OCI-LY3 (cell line): ENCODE measurements at regions not wholly inside any gene's neighbourhood (a gene's known extent, or its start where the extent isn't known, plus 50 kb on each side); places are given as distances from the start of the nearest gene placed in this dataset.

ENCODE experiments used
- H2AFZ ChIP-seq: fragments of 200-600, 300-600 bp; shearing (Covaris generic); 2 replicates; pipeline ENCODE4 v1.6.0; 2014; ENCODE audit warnings: antibody characterized with exemption, low read depth, low read length
- H3K27ac ChIP-seq: fragments of 200-600, 300-600 bp; sonication (generic); 2 replicates; pipeline ENCODE4 v1.5.1; 2014; ENCODE audit warnings: mild to moderate bottlenecking, low read length, moderate library complexity, mixed read lengths
- H3K27me3 ChIP-seq: fragments of 200-600, 300-600 bp; sonication (generic); 2 replicates; pipeline ENCODE4 v1.6.1; 2014; ENCODE audit warnings: low read depth, low read length, mixed read lengths
- H3K36me3 ChIP-seq: fragments of 200-600, 300-600 bp; sonication (generic); replicated peaks from 2 replicates; pipeline ENCODE3; 2014; ENCODE audit warnings: low read depth, low read length, mixed read lengths
- H3K4me1 ChIP-seq: fragments of 300-600, 200-600 bp; sonication (generic); 2 replicates; pipeline ENCODE4 v1.6.1; 2014; ENCODE audit warnings: low read length, mixed read lengths
- H3K4me2 ChIP-seq: fragments of 200-600, 300-600 bp; sonication (generic); 2 replicates; pipeline ENCODE4 v1.6.1; 2014; ENCODE audit warnings: low read length, mixed read lengths
- H3K4me3 ChIP-seq: fragments of 300-600, 200-600 bp; sonication (generic); 2 replicates; pipeline ENCODE4 v1.5.1; 2014; ENCODE audit warnings: antibody characterized with exemption, mild to moderate bottlenecking, low read length, moderate library complexity
- H3K79me2 ChIP-seq: fragments of 300-600, 200-600 bp; shearing (Covaris generic); 2 replicates; pipeline ENCODE4 v1.6.1; 2014; ENCODE audit warnings: mild to moderate bottlenecking, low read length, mixed read lengths
- H3K9ac ChIP-seq: fragments of 300-600, 200-600 bp; shearing (Covaris generic); 2 replicates; pipeline ENCODE4 v1.6.0; 2014; ENCODE audit warnings: mild to moderate bottlenecking, low read length, moderate library complexity
- H3K9me3 ChIP-seq: fragments of 200-600, 300-600 bp; shearing (Covaris generic); 2 replicates; pipeline ENCODE4 v1.6.1; 2014; ENCODE audit warnings: low read length, mixed read lengths; ENCODE audit not compliant: insufficient read depth
- H4K20me1 ChIP-seq: fragments of 200-600, 300-600 bp; sonication (generic); 2 replicates; pipeline ENCODE4 v1.6.1; 2016; ENCODE audit warnings: low read length, mixed read lengths; ENCODE audit not compliant: insufficient read depth
- CTCF ChIP-seq: fragments of 200-600, 300-600 bp; sonication (generic); IDR thresholded peaks from 2 replicates; pipeline ENCODE4 v1.5.1; 2014; ENCODE audit warnings: antibody characterized with exemption, low read length, low read depth
- EZH2phosphoT487 ChIP-seq: fragments of 200-600 bp; shearing (Covaris generic); IDR thresholded peaks from 2 replicates; pipeline ENCODE4 v1.6.1; 2018; ENCODE audit warnings: antibody characterized with exemption, mixed run types, low read depth

GRCh38 chr4:174420316-174420715, 102.0 kb downstream of the HPGD start:
- H3K4me1 ChIP-seq, result peaks cover 12% of the 10 kb centered on the region
- H3K27me3 ChIP-seq, result no peaks in the 10 kb centered on the region
- no peak overlapping the region for H3K4me3 ChIP-seq
- H3K9ac ChIP-seq, result no peak overlapping the region
- no peak overlapping the region for H3K27ac ChIP-seq
- no peaks in the 10 kb centered on the region for H4K20me1 ChIP-seq
- no peak overlapping the region for H2AFZ ChIP-seq
- H3K36me3 ChIP-seq, result no peaks in the 10 kb centered on the region
- TF ChIP-seq CTCF (no peak), EZH2phosphoT487 (no peak)
- H3K4me2 ChIP-seq, result no peak overlapping the region
- no peaks in the 10 kb centered on the region for H3K9me3 ChIP-seq
- H3K79me2 ChIP-seq, result no peaks in the 10 kb centered on the region

- Histone ChIP-seq H3K9ac (no peak overlapping the region), H3K4me2 (no peak overlapping the region), H3K4me1 (peaks cover 11% of the 10 kb centered on the region), H3K9me3 (no peaks in the 10 kb centered on the region), H2AFZ (no peak overlapping the region), H4K20me1 (no peaks in the 10 kb centered on the region), H3K4me3 (no peak overlapping the region), H3K79me2 (no peaks in the 10 kb centered on the region), H3K36me3 (no peaks in the 10 kb centered on the region), H3K27me3 (no peaks in the 10 kb centered on the region), H3K27ac (no peak overlapping the region)
- no peak for TF ChIP-seq EZH2phosphoT487
- no peak for TF ChIP-seq CTCF
Observed at GRCh38 chr4:174418640-174419212, 103.6 kb downstream of the HPGD start.

GRCh38 chr4:174408841-174409552, 113.3 kb downstream of the HPGD start:
- Histone ChIP-seq H3K4me1 (no peaks in the 10 kb centered on the region), H4K20me1 (no peaks in the 10 kb centered on the region), H3K4me2 (no peak overlapping the region), H3K9ac (no peak overlapping the region), H3K27ac (no peak overlapping the region), H3K9me3 (no peaks in the 10 kb centered on the region), H3K27me3 (no peaks in the 10 kb centered on the region), H3K4me3 (no peak overlapping the region), H2AFZ (no peak overlapping the region), H3K79me2 (no peaks in the 10 kb centered on the region), H3K36me3 (no peaks in the 10 kb centered on the region)
- TF ChIP-seq CTCF (no peak), EZH2phosphoT487 (no peak)

GRCh38 chr4:174406383-174406782, 115.9 kb downstream of the HPGD start:
- Histone ChIP-seq H3K79me2 (no peaks in the 10 kb centered on the region), H3K9me3 (no peaks in the 10 kb centered on the region), H2AFZ (no peak overlapping the region), H3K27ac (no peak overlapping the region), H3K4me1 (no peaks in the 10 kb centered on the region), H3K4me3 (no peak overlapping the region), H3K27me3 (no peaks in the 10 kb centered on the region), H3K4me2 (no peak overlapping the region), H3K36me3 (no peaks in the 10 kb centered on the region), H4K20me1 (no peaks in the 10 kb centered on the region), H3K9ac (no peak overlapping the region)
- TF ChIP-seq CTCF (no peak), EZH2phosphoT487 (no peak)
